ENCODE measurements at regions not wholly inside any gene's neighbourhood (a gene's known extent, or its start where the extent isn't known, plus 50 kb on each side); places are given as distances from the start of the nearest gene placed in this dataset.
"Not testable (repeated sequence)": the region's sequence is repeated elsewhere in the genome, so short reads cannot be mapped to it uniquely, and the experiment has no call there.

DNA sequence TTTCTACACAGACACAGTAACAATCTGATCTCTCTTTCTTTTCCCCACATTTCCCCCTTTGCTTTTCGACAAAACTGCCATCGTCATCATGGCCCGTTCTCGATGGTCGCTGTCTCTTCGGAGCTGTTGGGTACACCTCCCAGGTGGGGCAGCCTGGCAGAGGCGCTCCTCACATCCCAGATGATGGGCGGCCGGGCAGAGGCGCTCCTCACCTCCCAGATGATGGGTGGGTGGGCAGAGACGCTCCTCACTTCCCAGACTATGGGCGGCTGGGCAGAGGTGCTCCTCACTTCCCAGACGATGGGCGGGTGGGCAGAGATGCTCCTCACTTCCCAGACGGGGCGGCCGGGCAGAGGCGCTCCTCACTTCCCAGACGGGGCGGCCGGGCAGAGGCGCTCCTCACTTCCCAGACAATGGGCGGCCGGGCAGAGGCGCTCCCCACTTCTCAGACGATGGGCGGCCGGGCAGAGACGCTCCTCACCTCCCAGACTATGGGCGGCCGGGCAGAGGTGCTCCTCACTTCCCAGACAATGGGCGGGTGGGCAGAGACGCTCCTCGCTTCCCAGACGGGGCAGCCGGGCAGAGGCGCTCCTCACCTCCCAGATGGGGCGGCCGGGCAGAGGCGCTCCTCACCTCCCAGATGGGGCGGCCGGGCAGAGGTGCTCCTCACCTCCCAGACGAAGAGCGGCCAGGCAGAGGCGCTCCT lies 140.7 kb downstream of the SMC2 start:
- H3K9me3 Mint-ChIP-seq; H3K36me3 Mint-ChIP-seq; H3K27ac ChIP-seq (ENCODE audit: low read depth, low read length); H3K4me3 ChIP-seq (ENCODE audit: low read length); ATAC-seq; intact Hi-C loops (cut with micrococcal nuclease); CTCF ChIA-PET; POLR2A ChIA-PET; H3K36me3 ChIP-seq (ENCODE audit: control insufficient read depth in 2 of 3, insufficient read depth in 3 of 3, low read length in 3 of 3); H3K9me3 ChIP-seq (ENCODE audit: control insufficient read depth in 2 of 3, low read length in 3 of 3); H3K27me3 ChIP-seq (ENCODE audit: control insufficient read depth in 2 of 2, insufficient read depth in 2 of 2, low read length in 2 of 2); H3K4me3 Mint-ChIP-seq; DNase-seq; H3K27ac Mint-ChIP-seq; H3K4me1 ChIP-seq (ENCODE audit: control insufficient read depth in 2 of 2, insufficient read depth in 2 of 2, low read length in 2 of 2); H3K4me1 Mint-ChIP-seq; H3K27me3 Mint-ChIP-seq: not testable (repeated sequence)

DNA sequence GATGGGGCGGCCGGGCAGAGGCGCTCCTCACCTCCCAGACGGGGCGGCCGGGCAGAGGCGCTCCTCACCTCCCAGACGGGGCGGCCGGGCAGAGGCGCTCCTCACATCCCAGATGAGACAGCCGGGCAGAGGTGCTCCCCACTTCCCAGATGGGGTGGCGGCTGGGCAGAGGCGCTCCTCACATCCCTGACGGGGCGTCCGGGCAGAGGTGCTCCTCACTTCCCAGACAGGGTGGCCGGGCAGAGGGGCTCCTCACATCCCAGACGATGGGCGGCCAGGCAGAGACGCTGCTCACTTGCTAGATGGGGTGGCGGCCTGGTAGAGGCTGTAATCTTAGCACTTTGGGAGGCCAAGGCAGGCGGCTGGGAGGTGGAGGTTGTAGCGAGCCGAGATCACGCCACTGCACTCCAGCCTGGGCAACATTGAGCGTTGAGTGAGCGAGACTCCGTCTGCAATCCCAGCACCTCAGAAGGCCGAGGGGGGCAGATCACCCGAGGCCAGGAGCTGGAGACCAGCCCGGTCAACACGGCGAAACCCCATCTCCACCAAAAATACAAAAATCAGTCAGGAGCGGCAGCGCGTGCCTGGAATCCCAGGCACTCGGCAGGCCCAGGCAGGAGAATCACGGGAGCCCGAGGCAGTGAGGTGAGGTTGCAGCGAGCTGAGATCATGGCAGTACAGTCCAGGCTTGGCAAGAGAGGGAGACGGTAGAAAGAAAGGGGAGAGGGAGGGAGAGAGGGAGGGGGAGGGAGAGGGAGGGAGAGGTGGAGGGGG lies 141.4 kb downstream of the SMC2 start:
- ATAC-seq; DNase-seq; H3K36me3 ChIP-seq (ENCODE audit: control insufficient read depth in 2 of 3, insufficient read depth in 3 of 3, low read length in 3 of 3); H3K4me3 ChIP-seq (ENCODE audit: low read length); H3K9me3 Mint-ChIP-seq; H3K9me3 ChIP-seq (ENCODE audit: control insufficient read depth in 2 of 3, low read length in 3 of 3); POLR2A ChIA-PET; H3K36me3 Mint-ChIP-seq; H3K27ac ChIP-seq (ENCODE audit: low read depth, low read length); intact Hi-C loops (cut with micrococcal nuclease); CTCF ChIA-PET; H3K27me3 Mint-ChIP-seq; H3K27ac Mint-ChIP-seq; H3K4me1 Mint-ChIP-seq; H3K4me1 ChIP-seq (ENCODE audit: control insufficient read depth in 2 of 2, insufficient read depth in 2 of 2, low read length in 2 of 2); H3K27me3 ChIP-seq (ENCODE audit: control insufficient read depth in 2 of 2, insufficient read depth in 2 of 2, low read length in 2 of 2); H3K4me3 Mint-ChIP-seq: not testable (repeated sequence)

DNA sequence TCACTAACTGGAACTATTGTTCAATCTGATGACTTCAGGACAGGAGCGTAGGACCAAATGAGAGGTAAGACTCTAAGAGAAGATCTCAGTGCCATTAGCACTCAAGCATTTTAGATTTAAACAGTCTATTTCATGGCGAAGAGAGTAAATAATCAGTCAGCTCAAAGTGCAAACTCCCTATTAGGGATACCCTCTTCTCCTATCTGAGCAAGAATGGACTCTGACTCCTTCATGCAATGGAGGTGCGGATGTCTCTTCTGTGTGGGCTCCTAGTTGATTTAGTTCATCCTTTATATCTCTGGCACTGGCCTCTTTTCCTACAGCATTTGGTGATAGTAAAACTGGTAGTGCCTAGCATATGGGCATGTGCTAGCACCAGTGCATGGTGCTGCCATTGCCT lies 144.6 kb downstream of the SMC2 start:
- Histone ChIP-seq H3K4me3 (ENCODE audit: low read length) (no peak overlapping the region), H3K36me3 (ENCODE audit: control insufficient read depth in 2 of 3, insufficient read depth in 3 of 3, low read length in 3 of 3) (no peaks in the 10 kb centered on the region), H3K27me3 (ENCODE audit: control insufficient read depth in 2 of 2, insufficient read depth in 2 of 2, low read length in 2 of 2) (no peaks in the 10 kb centered on the region), H3K9me3 (ENCODE audit: control insufficient read depth in 2 of 3, low read length in 3 of 3) (no peaks in the 10 kb centered on the region), H3K27ac (ENCODE audit: low read depth, low read length) (no peak overlapping the region), H3K4me1 (ENCODE audit: control insufficient read depth in 2 of 2, insufficient read depth in 2 of 2, low read length in 2 of 2) (no peaks in the 10 kb centered on the region)
- Mint-ChIP-seq H3K9me3 (peaks cover 0 to 8% (median 2%) of the 10 kb centered on the region in 11 donors), H3K36me3 (no peaks in the 10 kb centered on the region), H3K27me3 (no peaks in the 10 kb centered on the region), H3K27ac (no peak overlapping the region), H3K4me3 (no peak overlapping the region), H3K4me1 (no peaks in the 10 kb centered on the region)
- POLR2A ChIA-PET: no interaction called here
- no peak for DNase-seq
- intact Hi-C loops (cut with micrococcal nuclease): no loop called here
- CTCF ChIA-PET: no interaction called here
- no peak for ATAC-seq

DNA sequence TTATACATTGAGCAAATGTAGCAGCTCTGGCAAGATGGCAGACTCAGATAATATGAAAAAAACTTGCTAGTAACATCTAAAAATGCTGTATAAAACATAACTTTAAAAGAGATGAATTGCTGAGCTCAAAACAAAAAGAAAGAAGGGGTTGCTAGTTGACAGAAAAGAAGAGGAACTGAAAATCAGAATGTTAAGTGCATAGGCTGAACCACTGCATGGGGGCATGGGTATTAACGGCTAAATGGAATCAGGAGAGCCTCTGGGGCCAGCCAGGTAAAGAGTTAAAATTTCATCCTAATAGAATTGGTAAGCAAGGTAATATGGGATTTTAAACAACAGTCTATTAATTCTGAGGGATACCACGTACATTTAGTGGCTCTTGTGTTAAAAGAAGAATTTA lies 146.8 kb downstream of the SMC2 start:
- H3K4me3 ChIP-seq (ENCODE audit: low read length): no peak overlapping the region
- H3K36me3 ChIP-seq (ENCODE audit: control insufficient read depth in 2 of 3, insufficient read depth in 3 of 3, low read length in 3 of 3): no peaks in the 10 kb centered on the region
- H3K9me3 Mint-ChIP-seq: peaks cover 0 to 8% (median 3%) of the 10 kb centered on the region in 11 donors
- no peaks in the 10 kb centered on the region for H3K9me3 ChIP-seq (ENCODE audit: control insufficient read depth in 2 of 3, low read length in 3 of 3)
- peaks cover 0 to 4% (median 0%) of the 10 kb centered on the region in 5 donors for H3K27me3 Mint-ChIP-seq
- ATAC-seq (no peak), DNase-seq (no peak)
- ChIA-PET POLR2A (no interaction called here), CTCF (no interaction called here)
- no peaks in the 10 kb centered on the region for H3K27me3 ChIP-seq (ENCODE audit: control insufficient read depth in 2 of 2, insufficient read depth in 2 of 2, low read length in 2 of 2)
- H3K4me1 ChIP-seq (ENCODE audit: control insufficient read depth in 2 of 2, insufficient read depth in 2 of 2, low read length in 2 of 2): no peaks in the 10 kb centered on the region
- H3K4me3 Mint-ChIP-seq: no peak overlapping the region
- intact Hi-C loops (cut with micrococcal nuclease): no loop called here
- no peak overlapping the region for H3K27ac Mint-ChIP-seq
- H3K36me3 Mint-ChIP-seq: no peaks in the 10 kb centered on the region
- no peak overlapping the region for H3K27ac ChIP-seq (ENCODE audit: low read depth, low read length)
- H3K4me1 Mint-ChIP-seq: no peaks in the 10 kb centered on the region

DNA sequence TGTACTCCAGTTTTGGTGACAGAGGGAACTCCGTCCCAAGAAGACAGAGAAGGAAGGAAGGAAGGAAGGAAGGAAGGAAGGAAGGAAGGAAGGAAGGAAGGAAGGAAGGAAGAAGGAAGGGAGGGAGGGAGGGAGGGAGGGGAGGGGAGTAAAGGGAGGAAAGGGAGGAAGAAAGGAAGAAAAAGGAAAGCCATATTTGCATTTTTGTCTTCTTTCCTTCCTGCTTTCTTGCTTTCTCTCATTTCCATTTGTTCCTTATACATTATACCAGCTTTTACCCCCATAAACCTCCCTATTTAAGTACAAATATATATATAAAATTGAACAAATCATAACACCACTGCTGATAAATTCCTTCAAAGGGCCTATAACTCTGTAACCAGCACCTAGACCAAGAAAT lies 151.8 kb downstream of the SMC2 start:
- no peaks in the 10 kb centered on the region for H3K9me3 ChIP-seq (ENCODE audit: control insufficient read depth in 2 of 3, low read length in 3 of 3)
- H3K4me1 ChIP-seq (ENCODE audit: control insufficient read depth in 2 of 2, insufficient read depth in 2 of 2, low read length in 2 of 2): no peaks in the 10 kb centered on the region
- Mint-ChIP-seq H3K27ac (no peak overlapping the region), H3K4me1 (no peaks in the 10 kb centered on the region), H3K36me3 (no peaks in the 10 kb centered on the region), H3K27me3 (peaks cover 0 to 4% (median 0%) of the 10 kb centered on the region in 5 donors), H3K4me3 (no peak overlapping the region), H3K9me3 (peaks cover 0 to 12% (median 3%) of the 10 kb centered on the region in 11 donors)
- no peak overlapping the region for H3K4me3 ChIP-seq (ENCODE audit: low read length)
- H3K27me3 ChIP-seq (ENCODE audit: control insufficient read depth in 2 of 2, insufficient read depth in 2 of 2, low read length in 2 of 2): no peaks in the 10 kb centered on the region
- no peak for DNase-seq
- H3K27ac ChIP-seq (ENCODE audit: low read depth, low read length): no peak overlapping the region
- intact Hi-C loops (cut with micrococcal nuclease): no loop called here
- no peaks in the 10 kb centered on the region for H3K36me3 ChIP-seq (ENCODE audit: control insufficient read depth in 2 of 3, insufficient read depth in 3 of 3, low read length in 3 of 3)
- no peak for ATAC-seq
- ChIA-PET POLR2A (no interaction called here), CTCF (no interaction called here)

DNA sequence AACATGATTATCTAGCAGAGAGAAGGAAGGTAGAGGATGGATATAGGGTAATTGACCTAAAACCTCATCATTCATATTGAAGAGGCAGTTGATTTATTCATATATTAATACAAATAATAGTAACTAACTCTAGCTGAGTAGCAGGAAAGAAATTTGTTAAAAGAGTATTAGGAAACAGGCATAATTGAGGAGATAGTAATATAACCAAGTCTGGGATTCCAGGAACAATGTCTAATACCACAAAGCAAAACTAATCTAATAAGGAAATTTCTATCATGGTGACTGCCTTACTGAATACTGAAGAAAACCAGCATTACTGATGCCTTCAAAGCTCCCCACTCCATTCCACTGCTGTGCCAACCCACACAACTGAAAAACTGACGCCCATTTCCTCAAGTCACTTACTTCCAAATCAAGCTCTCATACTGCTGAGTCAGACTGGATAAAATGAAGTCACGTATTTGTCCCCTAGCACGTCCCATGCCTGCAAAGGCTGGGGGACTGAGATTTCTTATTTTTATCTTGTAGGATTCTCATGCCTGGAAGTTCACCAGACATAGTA lies 153.9 kb downstream of the SMC2 start:
- intact Hi-C loops (cut with micrococcal nuclease): no loop called here
- no peaks in the 10 kb centered on the region for H3K4me1 Mint-ChIP-seq
- ChIA-PET POLR2A (no interaction called here), CTCF (no interaction called here)
- no peak overlapping the region for H3K27ac ChIP-seq (ENCODE audit: low read depth, low read length)
- no peaks in the 10 kb centered on the region for H3K36me3 Mint-ChIP-seq
- H3K27me3 Mint-ChIP-seq: peaks cover 0 to 4% (median 0%) of the 10 kb centered on the region in 5 donors
- no peaks in the 10 kb centered on the region for H3K27me3 ChIP-seq (ENCODE audit: control insufficient read depth in 2 of 2, insufficient read depth in 2 of 2, low read length in 2 of 2)
- H3K9me3 Mint-ChIP-seq: peaks cover 2 to 22% (median 6%) of the 10 kb centered on the region in 11 donors
- no peak overlapping the region for H3K4me3 Mint-ChIP-seq
- H3K27ac Mint-ChIP-seq: no peak overlapping the region
- no peak for ATAC-seq
- no peaks in the 10 kb centered on the region for H3K4me1 ChIP-seq (ENCODE audit: control insufficient read depth in 2 of 2, insufficient read depth in 2 of 2, low read length in 2 of 2)
- H3K36me3 ChIP-seq (ENCODE audit: control insufficient read depth in 2 of 3, insufficient read depth in 3 of 3, low read length in 3 of 3): no peaks in the 10 kb centered on the region
- no peaks in the 10 kb centered on the region for H3K9me3 ChIP-seq (ENCODE audit: control insufficient read depth in 2 of 3, low read length in 3 of 3)
- no peak for DNase-seq
- no peak overlapping the region for H3K4me3 ChIP-seq (ENCODE audit: low read length)
